Prostate gland (tissue), 2 donors: ENCODE measurements at regions not wholly inside any gene's neighbourhood (a gene's known extent, or its start where the extent isn't known, plus 50 kb on each side); places are given as distances from the start of the nearest gene placed in this dataset.

Experiments used
- CTCF ChIP-seq, 4 experiments: fragments of 200-600 bp in 2 of 4; fragments of 450-650 bp in 2 of 4; sonication (generic) in 2 of 4; IDR thresholded peaks; 1 replicate in 3 of 4; 2 replicates in 1 of 4; pipeline ENCODE4 v1.5.1; 2016 to 2019; ENCODE audit warnings: antibody characterized with exemption in 4 of 4, mild to moderate bottlenecking in 2 of 4, moderate library complexity in 2 of 4
- POLR2A ChIP-seq: fragments of 450-650 bp; IDR thresholded peaks from one replicate; pipeline ENCODE4 v1.6.1; 2016; ENCODE audit warnings: antibody characterized with exemption, mild to moderate bottlenecking

DNA sequence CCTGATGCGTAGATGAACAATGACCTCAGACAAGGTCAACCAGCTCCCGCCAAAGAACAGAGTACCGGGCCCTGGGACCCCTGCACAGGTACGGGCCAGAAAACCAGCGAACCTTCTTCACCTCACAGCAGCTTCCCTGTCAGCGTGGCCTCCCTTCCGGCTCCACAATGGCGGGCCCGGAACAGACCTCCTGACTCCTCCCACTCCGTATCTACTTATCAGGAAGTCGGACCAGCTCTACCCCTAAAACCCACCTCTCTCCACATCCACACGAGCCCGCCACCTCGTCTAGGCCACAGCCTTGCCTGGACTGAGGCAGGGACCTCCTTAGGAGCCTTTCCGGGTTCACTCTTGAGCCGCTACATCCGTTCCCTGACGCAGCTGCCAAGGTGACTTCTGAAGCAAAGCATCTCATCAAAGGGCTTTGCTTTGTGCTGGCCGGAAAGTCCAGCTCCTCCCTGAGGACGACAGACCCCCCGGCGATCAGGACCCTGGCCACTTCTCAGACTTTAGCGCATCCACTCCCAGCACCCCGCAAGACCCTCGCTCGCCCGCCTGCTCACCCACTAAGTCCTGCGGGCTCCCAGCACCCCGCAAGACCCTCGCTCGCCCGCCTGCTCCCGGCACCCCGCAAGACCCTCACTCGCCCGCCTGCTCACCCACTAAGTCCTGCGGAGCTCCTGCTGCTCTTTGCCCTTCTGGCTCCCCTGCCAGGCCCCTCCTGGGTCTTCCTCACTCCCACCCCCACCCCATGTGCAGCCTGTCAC, 308.3 kb upstream of the FOXQ1 start:
- TF ChIP-seq POLR2A (no peak), CTCF (IDR thresholded peaks at IDR 0.05) (no peak)
